ENCODE measurements at regions not wholly inside any gene's neighbourhood (a gene's known extent, or its start where the extent isn't known, plus 50 kb on each side); places are given as distances from the start of the nearest gene placed in this dataset.

DNA sequence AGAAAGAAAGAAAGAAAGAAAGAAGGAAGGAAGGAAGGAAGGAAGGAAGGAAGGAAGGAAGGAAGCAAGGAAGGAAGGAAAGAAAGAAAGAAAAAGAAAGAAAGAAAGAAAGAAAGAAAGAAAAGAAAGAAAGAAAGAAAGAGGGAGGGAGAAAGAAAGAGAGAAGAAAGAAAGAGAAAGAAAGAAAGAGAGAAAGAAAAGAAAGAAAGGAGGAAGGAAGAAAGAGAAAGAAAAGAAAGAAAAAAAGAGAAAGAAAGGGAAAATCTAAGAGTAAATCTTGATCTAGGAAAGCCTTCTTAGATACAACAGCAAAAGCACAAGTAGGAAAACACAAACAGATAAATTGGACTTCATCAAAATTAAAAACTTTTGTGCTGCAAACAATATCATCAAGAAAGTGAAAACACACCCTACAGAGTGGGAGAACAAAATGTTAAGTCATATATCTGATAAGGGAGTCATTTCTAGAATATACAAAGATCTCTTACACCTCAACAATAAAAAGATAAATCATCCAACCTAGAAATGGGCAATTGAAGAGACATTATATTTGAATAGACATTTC lies 116.8 kb upstream of the FGF3 start:
- no peak for TF ChIP-seq CBX5 (IDR thresholded peaks at IDR 0.05; ENCODE audit: low read depth, low read length)
- no peak for TF ChIP-seq POLR2A (IDR thresholded peaks at IDR 0.05; ENCODE audit: control extremely low read depth in 1 of 2, low read depth in 2 of 2, low read length in 2 of 2)
- no peak for TF ChIP-seq CTCF (IDR thresholded peaks at IDR 0.05; ENCODE audit: control extremely low read depth in 1 of 3, insufficient read depth in 1 of 3, low read depth in 1 of 3, low read length in 3 of 3)
- TF ChIP-seq JUN (IDR thresholded peaks at IDR 0.05; ENCODE audit: low read depth, low read length) = no peak
- TF ChIP-seq TEAD4 (IDR thresholded peaks at IDR 0.05; ENCODE audit: low read depth, low read length) = no peak
- no peak for TF ChIP-seq SP1 (IDR thresholded peaks at IDR 0.05; ENCODE audit: low read depth, low read length)
- no peak for TF ChIP-seq CREB1 (IDR thresholded peaks at IDR 0.05)
- TF ChIP-seq POLR2AphosphoS5 (IDR thresholded peaks at IDR 0.05; ENCODE audit: low read depth, low read length) = no peak
- TF ChIP-seq EZH2 (IDR thresholded peaks at IDR 0.05; ENCODE audit: low read depth, low read length, severe bottlenecking) = no peak
- TF ChIP-seq CEBPB (IDR thresholded peaks at IDR 0.05; ENCODE audit: low read depth, low read length) = no peak
- no peak for TF ChIP-seq SP2 (IDR thresholded peaks at IDR 0.05; ENCODE audit: low read length)
